A673 (cell line): ENCODE measurements at regions not wholly inside any gene's neighbourhood (a gene's known extent, or its start where the extent isn't known, plus 50 kb on each side); places are given as distances from the start of the nearest gene placed in this dataset.

Source experiments
- BruUV-seq: library from RNA; stranded (reverse); fragments of 400-500 nt; replicated peaks from 2 replicates; lab custom pipeline; 2021; lab: Mats Ljungman, UMichigan
- CTCF ChIA-PET: fragments of 300-600 bp; sonication (Branson Sonifier 250); formaldehyde crosslinking; loops from one replicate; lab custom pipeline; 2022; ENCODE audit warnings: antibody characterized with exemption; lab: Charles Lee
- POLR2A ChIA-PET: fragments of 300-600 bp; sonication (Branson Sonifier 250); formaldehyde crosslinking; loops from one replicate; lab custom pipeline; 2022; ENCODE audit warnings: antibody characterized with exemption; ENCODE audit not compliant: low non-redundant PET; lab: Charles Lee
- DNase-seq: peaks from one replicate; pipeline ENCODE4 v3.0.0-alpha.2; 2015; ENCODE audit warnings: low spot score
- H3K27ac ChIP-seq: fragments of 200-600 bp; sonication (generic); 2 replicates; pipeline ENCODE4 v1.5.1; 2016; ENCODE audit warnings: mixed run types, low read depth, mild to moderate bottlenecking, mixed read lengths, antibody characterized with exemption, low read length; ENCODE audit not compliant: poor library complexity, severe bottlenecking
- H3K27me3 ChIP-seq: fragments of 200-600 bp; sonication (generic); replicated peaks from 2 replicates; pipeline ENCODE4 v1.6.1; 2017; ENCODE audit warnings: mixed run types, low read depth, mild to moderate bottlenecking, mixed read lengths, antibody characterized with exemption, low read length; ENCODE audit not compliant: insufficient read depth, poor library complexity
- H3K36me3 ChIP-seq: fragments of 200-600 bp; sonication (generic); 2 replicates; pipeline ENCODE4 v1.6.1; 2016; ENCODE audit warnings: mixed run types, mild to moderate bottlenecking, mixed read lengths, antibody characterized with exemption, low read length; ENCODE audit not compliant: insufficient read depth, poor library complexity, severe bottlenecking
- H3K4me1 ChIP-seq: fragments of 200-600 bp; sonication (generic); 2 replicates; pipeline ENCODE4 v1.6.1; 2017; ENCODE audit warnings: mixed run types, mild to moderate bottlenecking, mixed read lengths, antibody characterized with exemption, low read length; ENCODE audit not compliant: insufficient read depth, poor library complexity, severe bottlenecking
- H3K4me3 ChIP-seq: fragments of 200-600 bp; sonication (generic); 2 replicates; pipeline ENCODE4 v1.5.1; 2016; ENCODE audit warnings: low read depth, mixed run types, mild to moderate bottlenecking, mixed read lengths, low read length; ENCODE audit not compliant: poor library complexity, severe bottlenecking
- H3K9me3 ChIP-seq: fragments of 200-600 bp; sonication (generic); 2 replicates; pipeline ENCODE4 v1.6.1; 2016; ENCODE audit warnings: mixed run types, low read depth, mild to moderate bottlenecking, mixed read lengths, antibody characterized with exemption, low read length; ENCODE audit not compliant: poor library complexity, severe bottlenecking
- CTCF ChIP-seq: fragments of 300-800, 200-600 bp; sonication (generic); conservative IDR thresholded peaks from 2 replicates; pipeline ENCODE4 v1.5.1; 2017; ENCODE audit warnings: low read depth, mild to moderate bottlenecking, antibody characterized with exemption, low read length, moderate library complexity, mixed read lengths
- EZH2 ChIP-seq: fragments of 200-600 bp; sonication (generic); IDR thresholded peaks from 2 replicates; pipeline ENCODE4 v1.6.1; 2017; ENCODE audit warnings: borderline replicate concordance, low read depth, mild to moderate bottlenecking, mixed read lengths, antibody characterized with exemption, low read length; ENCODE audit not compliant: poor library complexity, severe bottlenecking
- intact Hi-C: fragments of 100-400 bp; cut with micrococcal nuclease; formaldehyde crosslinking; loops from one replicate; pipeline ENCODE4 v1.10.0; 2022; ENCODE audit not compliant: unreplicated experiment

GRCh38 chr11:92416971-92417725 lies 192.5 kb downstream of the FAT3 start:
- DNase-seq, result no peak
- TF ChIP-seq EZH2 (no peak), CTCF (no peak)
- no peaks in the 10 kb centered on the region for H3K9me3 ChIP-seq
- POLR2A ChIA-PET, result interaction anchor here (0.6 kb wide), 1 partner anchor 328 kb away, joined by 3 read pairs; no protein-coding TSS in a partner anchor
- no peaks in the 10 kb centered on the region for H3K36me3 ChIP-seq
- no TSS peak for BruUV-seq
- intact Hi-C loops, result no loop called here
- CTCF ChIA-PET, result no interaction called here
- no peak overlapping the region for H3K27ac ChIP-seq
- H3K4me3 ChIP-seq, result no peak overlapping the region
- H3K4me1 ChIP-seq, result no peaks in the 10 kb centered on the region
- H3K27me3 ChIP-seq, result no peaks in the 10 kb centered on the region

- DNase-seq, result no peak
- Histone ChIP-seq H3K27me3 (no peaks in the 10 kb centered on the region), H3K36me3 (no peaks in the 10 kb centered on the region), H3K9me3 (no peaks in the 10 kb centered on the region), H3K4me3 (no peak overlapping the region), H3K27ac (no peak overlapping the region), H3K4me1 (no peaks in the 10 kb centered on the region)
- TF ChIP-seq CTCF (no peak), EZH2 (no peak)
- ChIA-PET POLR2A (interaction anchor here (0.8 kb wide), 1 partner anchor 134 kb away, joined by 3 read pairs; no protein-coding TSS in a partner anchor), CTCF (no interaction called here)
- no TSS peak for BruUV-seq
- intact Hi-C loops, result no loop called here
Observed at GRCh38 chr11:92423115-92424034, 198.8 kb downstream of the FAT3 start.

- POLR2A ChIA-PET, result interaction anchor here (0.8 kb wide), 1 partner anchor 134 kb away, joined by 3 read pairs; no protein-coding TSS in a partner anchor
- Histone ChIP-seq H3K27ac (no peak overlapping the region), H3K4me1 (no peaks in the 10 kb centered on the region), H3K4me3 (no peak overlapping the region), H3K36me3 (no peaks in the 10 kb centered on the region), H3K27me3 (no peaks in the 10 kb centered on the region), H3K9me3 (no peaks in the 10 kb centered on the region)
- no peak for DNase-seq
- TF ChIP-seq CTCF (no peak), EZH2 (no peak)
- CTCF ChIA-PET, result no interaction called here
- intact Hi-C loops, result no loop called here
- BruUV-seq, result no TSS peak
Observed at GRCh38 chr11:92424281-92424680, 199.7 kb downstream of the FAT3 start.
